ENCODE measurements at regions not wholly inside any gene's neighbourhood (a gene's known extent, or its start where the extent isn't known, plus 50 kb on each side); places are given as distances from the start of the nearest gene placed in this dataset.

DNA sequence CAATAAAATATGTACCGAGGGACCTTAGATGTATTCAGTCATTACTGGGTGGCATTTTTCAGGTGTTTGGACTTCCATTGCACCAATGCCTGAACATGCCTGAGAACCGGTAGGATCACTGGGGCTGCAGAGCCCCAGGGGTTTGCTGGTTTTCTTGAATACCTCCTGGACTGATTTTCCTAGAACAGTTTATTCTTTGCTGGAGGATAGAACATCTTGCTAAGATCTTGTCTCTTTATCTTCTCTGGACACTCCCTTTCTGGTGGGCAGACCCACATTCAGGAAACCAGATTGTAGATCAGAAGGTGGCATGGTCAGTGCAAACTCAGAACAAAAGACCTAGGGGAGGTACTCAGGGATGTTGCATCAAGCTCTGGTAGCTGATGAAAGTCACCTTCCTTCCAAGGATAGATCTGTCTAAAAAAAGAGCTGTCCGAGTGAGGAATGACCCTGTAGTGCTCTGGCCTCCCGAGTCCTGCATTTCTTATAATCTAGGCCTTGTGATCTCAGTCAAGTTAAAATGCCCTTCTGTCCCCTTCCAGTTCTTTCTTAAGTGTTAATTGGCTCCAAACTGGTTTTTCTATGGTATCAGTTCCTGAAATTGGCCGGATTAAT, 84.8 kb downstream of the CLDN34 start:
- no peak for TF ChIP-seq RFX5 (IDR thresholded peaks at IDR 0.05; ENCODE audit: low read length)
- no peak for TF ChIP-seq CTCF (IDR thresholded peaks at IDR 0.05)
- no peak for TF ChIP-seq FOXM1 (IDR thresholded peaks at IDR 0.05; ENCODE audit: low read depth)
- TF ChIP-seq MXI1 (IDR thresholded peaks at IDR 0.05; ENCODE audit: low read depth, low read length), result no peak

All from SK-N-SH (cell line).